ENCODE measurements at regions not wholly inside any gene's neighbourhood (a gene's known extent, or its start where the extent isn't known, plus 50 kb on each side); places are given as distances from the start of the nearest gene placed in this dataset.

- DNase-seq (ENCODE audit: low spot score in 2 of 2) = no peak
- TF ChIP-seq CTCF (IDR thresholded peaks at IDR 0.05) = no peak
- H3K4me3 ChIP-seq = no peak overlapping the region
- H3K9me3 ChIP-seq = no peaks in the 10 kb centered on the region
- H3K36me3 ChIP-seq = no peaks in the 10 kb centered on the region
- no peak overlapping the region for H3K27ac ChIP-seq
- intact Hi-C loops (cut with DNase I) = no loop called here
- H3K27me3 ChIP-seq = no peaks in the 10 kb centered on the region
- H3K4me1 ChIP-seq = no peaks in the 10 kb centered on the region
These were observed 409.5 kb upstream of the REG3G start for GRCh38 chr2:78615956-78616355.

- intact Hi-C loops (cut with DNase I) = no loop called here
- Histone ChIP-seq H3K27me3 (no peaks in the 10 kb centered on the region), H3K36me3 (no peaks in the 10 kb centered on the region), H3K27ac (no peak overlapping the region), H3K4me1 (no peaks in the 10 kb centered on the region), H3K4me3 (no peak overlapping the region), H3K9me3 (no peaks in the 10 kb centered on the region)
- DNase-seq (ENCODE audit: low spot score in 2 of 2) = no peak
- TF ChIP-seq CTCF (IDR thresholded peaks at IDR 0.05) = no peak
These were observed 391.1 kb upstream of the REG3G start for GRCh38 chr2:78634425-78634824.

- Histone ChIP-seq H3K9me3 (no peaks in the 10 kb centered on the region), H3K27ac (no peak overlapping the region)
These were observed 380.6 kb upstream of the REG3G start for GRCh38 chr2:78644854-78645253.

GRCh38 chr2:78646533-78647364 lies 378.8 kb upstream of the REG3G start:
- H3K36me3 ChIP-seq = no peaks in the 10 kb centered on the region
- no peak for DNase-seq (ENCODE audit: low spot score in 2 of 2)
- no peak overlapping the region for H3K27ac ChIP-seq
- H3K9me3 ChIP-seq = no peaks in the 10 kb centered on the region
- H3K27me3 ChIP-seq = no peaks in the 10 kb centered on the region
- H3K4me3 ChIP-seq = no peak overlapping the region
- intact Hi-C loops (cut with DNase I) = no loop called here
- no peak for TF ChIP-seq CTCF (IDR thresholded peaks at IDR 0.05)
- no peaks in the 10 kb centered on the region for H3K4me1 ChIP-seq

More at GRCh38 chr2:78644854-78645253, 380.6 kb upstream of the REG3G start:
- H3K36me3 ChIP-seq = no peaks in the 10 kb centered on the region
- H3K4me1 ChIP-seq = no peaks in the 10 kb centered on the region
- TF ChIP-seq CTCF (IDR thresholded peaks at IDR 0.05) = no peak
- intact Hi-C loops (cut with DNase I) = no loop called here
- no peaks in the 10 kb centered on the region for H3K27me3 ChIP-seq
- no peak for DNase-seq (ENCODE audit: low spot score in 2 of 2)
- H3K4me3 ChIP-seq = no peak overlapping the region

- Histone ChIP-seq H3K4me1 (no peaks in the 10 kb centered on the region), H3K9me3 (no peaks in the 10 kb centered on the region), H3K27ac (no peak overlapping the region), H3K27me3 (no peaks in the 10 kb centered on the region), H3K4me3 (no peak overlapping the region), H3K36me3 (no peaks in the 10 kb centered on the region)
- TF ChIP-seq CTCF (IDR thresholded peaks at IDR 0.05) = no peak
- intact Hi-C loops (cut with DNase I) = no loop called here
- DNase-seq (ENCODE audit: low spot score in 2 of 2) = no peak
These were observed 376.9 kb upstream of the REG3G start for GRCh38 chr2:78648558-78648957.
